Panc1 (cell line): ENCODE measurements at regions not wholly inside any gene's neighbourhood (a gene's known extent, or its start where the extent isn't known, plus 50 kb on each side); places are given as distances from the start of the nearest gene placed in this dataset.

Source experiments
- ATAC-seq: fragments of 200-7000 bp; cut with Tn5 transposase; 2 replicates; pipeline ENCODE4 v1.9.1; 2020; ENCODE audit warnings: mild to moderate bottlenecking, moderate library complexity
- BruUV-seq: library from RNA; stranded (reverse); fragments of 400-500 nt; replicated peaks from 2 replicates; lab custom pipeline; 2021; lab: Mats Ljungman, UMichigan
- CTCF ChIA-PET: fragments of 300-600 bp; sonication (Branson Sonifier 250); formaldehyde crosslinking; loops from one replicate; lab custom pipeline; 2022; ENCODE audit warnings: antibody characterized with exemption; lab: Charles Lee
- POLR2A ChIA-PET: fragments of 300-600 bp; sonication (Branson Sonifier 250); formaldehyde crosslinking; loops from one replicate; lab custom pipeline; 2022; ENCODE audit warnings: antibody characterized with exemption; lab: Charles Lee
- DNase-seq: peaks from one replicate; pipeline ENCODE4 v3.0.0-alpha.2; 2010; ENCODE audit warnings: low read depth, low spot score
- H3K27ac ChIP-seq: 2 replicates; pipeline ENCODE4 v1.5.1; 2011; ENCODE audit warnings: mild to moderate bottlenecking, low read length, inconsistent platforms
- H3K27me3 ChIP-seq: fragments of 200-500 bp; sonication (Bioruptor generic); 2 replicates; pipeline ENCODE4 v1.6.0; 2014; ENCODE audit warnings: low read length, inconsistent platforms; ENCODE audit not compliant: control insufficient read depth, insufficient read depth
- H3K36me3 ChIP-seq: fragments of 200-500 bp; sonication (Bioruptor generic); 2 replicates; pipeline ENCODE4 v1.5.1; 2014; ENCODE audit warnings: inconsistent platforms, mild to moderate bottlenecking, low read length, moderate library complexity; ENCODE audit not compliant: control insufficient read depth, insufficient read depth
- H3K4me1 ChIP-seq: 2 replicates; pipeline ENCODE4 v1.5.1; 2011; ENCODE audit warnings: inconsistent platforms, mild to moderate bottlenecking, low read length, moderate library complexity; ENCODE audit not compliant: control insufficient read depth, insufficient read depth
- H3K4me3 ChIP-seq, 2 experiments: 2 replicates each; pipeline ENCODE4 v1.5.1; 2011 to 2012; ENCODE audit warnings: low read depth in 2 of 2, low read length in 2 of 2, mild to moderate bottlenecking in 2 of 2, inconsistent platforms in 1 of 2, moderate library complexity in 1 of 2
- H3K9me3 ChIP-seq: fragments of 200-500 bp; sonication (Bioruptor generic); 2 replicates; pipeline ENCODE4 v1.5.1; 2014; ENCODE audit warnings: low read depth, mild to moderate bottlenecking, inconsistent platforms, low read length, moderate library complexity; ENCODE audit not compliant: control insufficient read depth, insufficient read depth
- POLR2AphosphoS5 ChIP-seq: IDR thresholded peaks from 2 replicates; pipeline ENCODE4 v1.6.1; 2012; ENCODE audit warnings: mild to moderate bottlenecking, low read depth, low read length, moderate library complexity
- SIN3A ChIP-seq: IDR thresholded peaks from 2 replicates; pipeline ENCODE4 v1.6.1; 2012; ENCODE audit warnings: low read depth, mild to moderate bottlenecking, low read length, moderate library complexity, borderline replicate concordance; ENCODE audit not compliant: insufficient read depth
- TCF7L2 ChIP-seq: IDR thresholded peaks from 2 replicates; pipeline ENCODE4 v1.6.1; 2011; ENCODE audit warnings: mild to moderate bottlenecking, low read depth, low read length, inconsistent platforms
- in situ Hi-C: cut with HindIII; loops from 2 replicates; pipeline ENCODE4 v1.10.0; 2016; ENCODE audit warnings: low sequenced_read_pairs, low pct_unique_long_range_greater_than_20kb
- intact Hi-C: fragments of 100-400 bp; cut with micrococcal nuclease; formaldehyde crosslinking; loops from one replicate; pipeline ENCODE4 v1.10.0; 2022; ENCODE audit not compliant: unreplicated experiment
- TF ChIP-seq, protein P1 (sequence below): fragments of 450-650 bp; IDR thresholded peaks from 2 replicates; pipeline ENCODE4 v1.5.1; 2017; ENCODE audit warnings: mild to moderate bottlenecking
- TF ChIP-seq, protein P2 (sequence below), 2 experiments: IDR thresholded peaks; 2 replicates each; pipeline ENCODE4 v1.6.1; 2011 to 2012; ENCODE audit warnings: low read depth in 2 of 2, control low read depth in 1 of 2, low read length in 1 of 2, mild to moderate bottlenecking in 1 of 2, moderate library complexity in 1 of 2; ENCODE audit not compliant: insufficient read depth in 1 of 2

DNA sequence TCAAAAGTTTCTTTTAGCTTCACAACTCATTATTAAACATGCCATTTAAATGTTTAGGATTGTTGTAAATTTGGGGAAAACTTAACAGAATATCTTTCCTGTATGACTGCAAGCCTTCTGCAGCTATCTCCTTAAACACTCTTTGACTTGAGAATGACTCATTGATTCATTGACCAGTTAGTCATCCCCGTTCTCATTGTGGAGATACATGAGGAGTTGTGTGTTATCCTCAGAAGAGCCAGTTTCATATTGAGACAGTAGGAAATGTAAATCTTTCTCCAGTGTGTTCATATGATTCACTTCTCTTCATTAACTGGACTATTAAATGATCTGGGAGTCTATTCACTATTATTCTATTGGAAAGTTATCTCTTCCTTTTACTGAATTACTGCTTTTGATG, 83.0 kb downstream of the CRYGS start:
- DNase-seq (no peak), ATAC-seq (no peak)
- Histone ChIP-seq H3K27me3 (peaks cover 34% of the 10 kb centered on the region), H3K4me1 (no peaks in the 10 kb centered on the region), H3K9me3 (no peaks in the 10 kb centered on the region), H3K4me3 (no peak overlapping the region), H3K27ac (no peak overlapping the region), H3K36me3 (no peaks in the 10 kb centered on the region)
- intact Hi-C loops = no loop called here
- in situ Hi-C loops = no loop called here
- POLR2A ChIA-PET = interaction anchor here (0.6 kb wide), 1 partner anchor 318 kb away, joined by 3 read pairs; no protein-coding TSS in a partner anchor
- TF ChIP-seq, protein P1, sequence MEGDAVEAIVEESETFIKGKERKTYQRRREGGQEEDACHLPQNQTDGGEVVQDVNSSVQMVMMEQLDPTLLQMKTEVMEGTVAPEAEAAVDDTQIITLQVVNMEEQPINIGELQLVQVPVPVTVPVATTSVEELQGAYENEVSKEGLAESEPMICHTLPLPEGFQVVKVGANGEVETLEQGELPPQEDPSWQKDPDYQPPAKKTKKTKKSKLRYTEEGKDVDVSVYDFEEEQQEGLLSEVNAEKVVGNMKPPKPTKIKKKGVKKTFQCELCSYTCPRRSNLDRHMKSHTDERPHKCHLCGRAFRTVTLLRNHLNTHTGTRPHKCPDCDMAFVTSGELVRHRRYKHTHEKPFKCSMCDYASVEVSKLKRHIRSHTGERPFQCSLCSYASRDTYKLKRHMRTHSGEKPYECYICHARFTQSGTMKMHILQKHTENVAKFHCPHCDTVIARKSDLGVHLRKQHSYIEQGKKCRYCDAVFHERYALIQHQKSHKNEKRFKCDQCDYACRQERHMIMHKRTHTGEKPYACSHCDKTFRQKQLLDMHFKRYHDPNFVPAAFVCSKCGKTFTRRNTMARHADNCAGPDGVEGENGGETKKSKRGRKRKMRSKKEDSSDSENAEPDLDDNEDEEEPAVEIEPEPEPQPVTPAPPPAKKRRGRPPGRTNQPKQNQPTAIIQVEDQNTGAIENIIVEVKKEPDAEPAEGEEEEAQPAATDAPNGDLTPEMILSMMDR = no peak
- TF ChIP-seq POLR2AphosphoS5 (no peak), TCF7L2 (no peak), SIN3A (no peak)
- TF ChIP-seq, protein P2, sequence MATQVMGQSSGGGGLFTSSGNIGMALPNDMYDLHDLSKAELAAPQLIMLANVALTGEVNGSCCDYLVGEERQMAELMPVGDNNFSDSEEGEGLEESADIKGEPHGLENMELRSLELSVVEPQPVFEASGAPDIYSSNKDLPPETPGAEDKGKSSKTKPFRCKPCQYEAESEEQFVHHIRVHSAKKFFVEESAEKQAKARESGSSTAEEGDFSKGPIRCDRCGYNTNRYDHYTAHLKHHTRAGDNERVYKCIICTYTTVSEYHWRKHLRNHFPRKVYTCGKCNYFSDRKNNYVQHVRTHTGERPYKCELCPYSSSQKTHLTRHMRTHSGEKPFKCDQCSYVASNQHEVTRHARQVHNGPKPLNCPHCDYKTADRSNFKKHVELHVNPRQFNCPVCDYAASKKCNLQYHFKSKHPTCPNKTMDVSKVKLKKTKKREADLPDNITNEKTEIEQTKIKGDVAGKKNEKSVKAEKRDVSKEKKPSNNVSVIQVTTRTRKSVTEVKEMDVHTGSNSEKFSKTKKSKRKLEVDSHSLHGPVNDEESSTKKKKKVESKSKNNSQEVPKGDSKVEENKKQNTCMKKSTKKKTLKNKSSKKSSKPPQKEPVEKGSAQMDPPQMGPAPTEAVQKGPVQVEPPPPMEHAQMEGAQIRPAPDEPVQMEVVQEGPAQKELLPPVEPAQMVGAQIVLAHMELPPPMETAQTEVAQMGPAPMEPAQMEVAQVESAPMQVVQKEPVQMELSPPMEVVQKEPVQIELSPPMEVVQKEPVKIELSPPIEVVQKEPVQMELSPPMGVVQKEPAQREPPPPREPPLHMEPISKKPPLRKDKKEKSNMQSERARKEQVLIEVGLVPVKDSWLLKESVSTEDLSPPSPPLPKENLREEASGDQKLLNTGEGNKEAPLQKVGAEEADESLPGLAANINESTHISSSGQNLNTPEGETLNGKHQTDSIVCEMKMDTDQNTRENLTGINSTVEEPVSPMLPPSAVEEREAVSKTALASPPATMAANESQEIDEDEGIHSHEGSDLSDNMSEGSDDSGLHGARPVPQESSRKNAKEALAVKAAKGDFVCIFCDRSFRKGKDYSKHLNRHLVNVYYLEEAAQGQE (IDR thresholded peaks at IDR 0.05; ENCODE audit: insufficient read depth in 1 of 2, low read depth in 2 of 2, low read length in 1 of 2) = no peak
- no TSS peak for BruUV-seq
- CTCF ChIA-PET = no interaction called here

DNA sequence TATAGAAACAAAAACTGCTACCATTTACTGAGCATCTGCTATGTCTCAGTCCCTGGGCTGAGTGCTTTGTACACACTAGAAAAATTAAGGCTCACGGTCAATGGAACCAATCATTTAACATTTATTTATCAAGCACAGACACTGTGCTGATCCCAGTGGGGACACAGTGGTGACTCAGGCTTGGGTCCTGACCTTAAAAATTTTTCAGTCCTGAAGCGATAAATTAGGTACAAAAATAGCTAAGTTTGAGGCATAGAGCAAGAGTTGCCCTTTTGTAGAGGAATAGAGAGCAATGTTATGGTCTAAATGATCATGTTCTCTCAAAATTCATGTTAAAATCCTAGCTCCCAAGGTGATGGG, 85.1 kb downstream of the CRYGS start:
- CTCF ChIA-PET = interaction anchor here (1.0 kb wide), 1 partner anchor 11 kb away, joined by 3 read pairs; no protein-coding TSS in a partner anchor
- TF ChIP-seq, protein P1 = no peak
- TF ChIP-seq SIN3A = no peak
- no peak for TF ChIP-seq TCF7L2
- no peak for TF ChIP-seq POLR2AphosphoS5
- TF ChIP-seq, protein P2 (IDR thresholded peaks at IDR 0.05; ENCODE audit: insufficient read depth in 1 of 2, low read depth in 2 of 2, low read length in 1 of 2) = no peak
- DNase-seq (no peak), ATAC-seq (no peak)
- Histone ChIP-seq H3K36me3 (no peaks in the 10 kb centered on the region), H3K9me3 (no peaks in the 10 kb centered on the region), H3K4me3 (no peak overlapping the region), H3K27me3 (peaks cover 46% of the 10 kb centered on the region), H3K4me1 (no peaks in the 10 kb centered on the region), H3K27ac (no peak overlapping the region)
- BruUV-seq = no TSS peak
- in situ Hi-C loops = no loop called here
- POLR2A ChIA-PET = no interaction called here
- intact Hi-C loops = no loop called here
